Inflammatory macrophage treated with lipopolysaccharide for 1 hour (primary cell): ENCODE measurements at regions not wholly inside any gene's neighbourhood (a gene's known extent, or its start where the extent isn't known, plus 50 kb on each side); places are given as distances from the start of the nearest gene placed in this dataset.

Experiments used
- DNase-seq, 2 donors: peaks; one replicate each; pipeline ENCODE4 v3.0.0-alpha.2; 2020 to 2022

DNA sequence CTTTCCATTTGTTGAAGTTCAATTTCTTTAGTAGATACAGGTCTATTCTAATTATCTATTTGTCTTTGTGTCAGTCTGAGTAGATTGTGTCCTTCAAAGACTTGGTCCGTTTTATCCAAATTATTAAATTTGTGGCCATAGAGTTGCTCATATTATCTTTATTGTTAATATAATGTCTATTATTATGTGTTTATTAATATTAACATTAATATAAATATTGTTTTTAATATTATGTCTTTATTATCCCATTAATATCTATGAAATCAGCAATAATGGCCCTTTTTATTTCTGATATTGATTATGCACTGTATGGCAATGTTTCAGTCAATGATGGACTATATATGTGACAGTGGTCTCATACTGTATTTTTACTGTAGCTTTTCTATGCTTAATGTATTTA is 2067.3 kb upstream of the AGA start:
- DNase-seq: no peak

DNA sequence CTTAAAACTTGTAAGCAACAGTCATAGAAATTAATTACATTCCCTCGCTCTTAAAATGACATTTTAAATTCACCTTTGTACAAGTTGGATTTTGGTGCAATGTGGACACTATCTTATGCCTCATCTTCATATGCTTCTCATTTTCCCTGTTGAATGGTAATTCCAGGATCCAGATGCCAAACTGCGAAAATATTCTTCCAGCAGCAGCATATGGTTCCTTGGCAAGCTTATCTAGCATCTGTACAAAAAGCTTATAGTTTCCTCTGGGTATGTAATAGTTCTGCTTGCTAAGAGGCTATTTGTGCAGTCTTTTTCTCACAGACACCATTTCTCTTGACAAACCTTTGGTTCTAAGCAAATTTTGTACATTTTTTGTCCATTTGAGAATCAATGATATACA is 2079.7 kb upstream of the AGA start:
- no peak for DNase-seq

DNA sequence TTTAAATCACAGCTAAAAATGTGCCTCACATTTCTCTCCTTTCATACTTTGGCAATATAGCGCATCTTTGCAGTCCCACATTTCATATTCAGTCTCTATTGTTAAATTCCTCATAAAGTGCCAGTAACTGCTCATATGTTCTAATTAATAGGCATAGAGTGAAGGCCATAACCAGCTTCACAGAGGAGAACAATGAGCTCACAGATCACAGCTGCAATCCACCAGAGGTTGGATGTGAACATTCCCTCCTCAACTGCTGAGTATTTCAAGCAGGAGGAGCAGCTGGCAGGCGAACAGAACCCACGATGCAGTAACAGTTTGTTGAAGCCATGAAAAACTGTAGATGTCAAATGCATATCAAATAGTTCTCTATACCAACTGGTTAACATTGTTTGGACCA is 2088.7 kb upstream of the AGA start:
- no peak for DNase-seq

DNA sequence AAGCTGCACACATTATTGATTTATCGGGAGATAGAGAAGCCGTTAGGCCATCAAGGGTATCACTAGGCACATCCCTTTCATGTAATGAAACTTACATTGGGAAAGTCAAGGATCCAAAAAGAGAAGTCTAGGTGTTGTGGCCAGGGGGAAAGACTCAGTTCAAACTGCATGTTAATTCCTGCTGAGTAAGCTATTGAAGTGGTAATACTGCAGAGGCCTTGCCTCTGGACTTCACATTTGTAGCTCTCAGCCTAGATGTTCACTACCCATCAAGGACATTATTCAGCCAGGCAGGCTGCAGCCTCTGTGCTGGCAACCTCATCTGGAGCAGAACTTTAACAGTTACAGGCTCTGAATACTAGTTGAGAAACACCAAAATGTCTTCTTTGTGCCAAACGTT is 2094.5 kb upstream of the AGA start:
- DNase-seq: no peak

DNA sequence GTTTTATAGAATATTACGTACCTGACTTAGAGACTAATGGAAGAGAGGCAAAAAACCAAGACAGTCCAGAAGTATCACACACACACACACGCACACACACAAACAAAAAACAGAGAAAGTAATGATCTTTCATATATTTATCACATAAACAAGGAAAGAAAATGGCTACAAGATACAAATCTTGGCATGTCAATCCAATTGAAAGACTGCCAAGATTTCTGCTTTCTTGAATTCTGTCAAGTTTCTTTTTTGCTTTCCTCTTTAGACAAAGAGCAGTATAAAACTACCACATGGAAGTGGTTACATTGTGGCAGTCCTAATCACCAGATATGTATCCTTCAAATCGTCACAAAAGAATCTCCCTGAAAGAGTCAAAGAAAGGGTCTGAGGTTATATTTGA is 2097.4 kb upstream of the AGA start:
- DNase-seq: no peak

DNA sequence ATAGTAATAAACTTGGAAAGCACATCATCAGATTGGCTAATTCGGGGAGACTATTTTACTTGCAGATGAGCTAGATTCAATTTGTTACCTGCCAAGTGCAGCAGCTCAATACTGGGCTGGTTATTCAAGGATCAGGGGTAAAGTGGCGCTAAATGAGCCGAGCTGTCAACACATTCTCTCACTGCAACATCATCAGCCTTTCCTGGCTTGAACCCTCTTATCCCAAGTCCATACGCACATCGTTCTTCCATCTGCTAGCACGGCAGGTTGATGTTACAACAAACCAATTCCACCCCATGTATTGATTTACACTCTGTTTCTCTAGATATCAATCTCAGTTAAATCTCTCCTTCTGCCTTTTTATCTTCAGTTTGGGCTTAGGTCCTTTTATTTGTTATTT is 2101.5 kb upstream of the AGA start:
- no peak for DNase-seq

DNA sequence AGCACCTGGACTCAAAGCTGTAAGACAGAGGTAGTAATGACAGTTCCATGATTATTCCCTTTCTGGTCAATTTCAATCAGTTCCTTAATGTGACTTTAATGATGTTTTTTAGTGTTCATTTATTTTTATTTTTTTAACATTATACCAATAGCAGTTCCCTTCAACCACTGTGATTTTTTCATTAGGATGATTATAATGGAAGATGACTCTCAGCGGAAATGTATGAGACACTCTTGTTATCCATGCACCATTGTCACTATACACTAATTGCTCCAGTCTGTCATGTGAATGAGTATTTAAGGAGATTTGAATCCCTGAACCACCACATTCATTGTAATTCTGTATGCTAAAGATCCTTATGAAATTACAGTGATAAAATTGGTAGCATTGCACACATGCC is 2102.3 kb upstream of the AGA start:
- no peak for DNase-seq

DNA sequence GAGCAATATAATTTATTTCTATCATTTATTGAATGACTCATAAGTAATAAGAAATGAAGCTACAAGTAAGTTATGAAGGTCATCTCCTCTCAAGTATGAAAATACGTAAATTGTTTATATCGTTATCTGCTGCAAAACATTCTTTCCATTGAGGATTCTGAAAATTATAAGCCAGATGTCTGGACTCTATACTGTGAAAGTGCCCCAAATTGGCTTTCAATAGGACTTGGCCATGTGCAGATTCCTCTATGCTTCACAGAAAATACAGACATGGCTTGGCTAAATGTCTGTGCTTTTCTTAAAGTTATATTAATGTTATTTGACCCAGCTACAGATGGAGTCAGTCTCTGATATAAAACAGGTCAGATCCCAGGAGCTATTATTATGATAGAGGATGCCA is 2109.9 kb upstream of the AGA start:
- DNase-seq: no peak

DNA sequence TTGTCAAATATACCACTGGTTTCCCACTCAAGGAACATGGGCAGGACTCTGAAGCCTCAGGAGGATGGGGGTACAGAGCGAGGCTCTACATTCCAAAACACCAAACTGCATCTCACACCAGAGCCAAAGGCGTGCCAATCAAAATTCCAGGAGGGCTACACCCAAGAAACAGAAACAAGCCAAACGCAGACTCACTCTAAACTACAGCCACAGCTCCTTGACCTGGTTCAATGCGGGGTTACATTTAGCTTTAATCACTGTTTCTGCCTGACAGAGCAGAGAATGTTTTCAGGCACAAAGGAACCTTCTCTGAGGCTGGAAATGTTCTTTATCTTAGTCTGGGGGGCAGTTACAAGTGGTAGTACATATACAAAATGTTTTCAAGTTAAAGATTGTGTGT is 2121.5 kb upstream of the AGA start:
- DNase-seq: no peak

DNA sequence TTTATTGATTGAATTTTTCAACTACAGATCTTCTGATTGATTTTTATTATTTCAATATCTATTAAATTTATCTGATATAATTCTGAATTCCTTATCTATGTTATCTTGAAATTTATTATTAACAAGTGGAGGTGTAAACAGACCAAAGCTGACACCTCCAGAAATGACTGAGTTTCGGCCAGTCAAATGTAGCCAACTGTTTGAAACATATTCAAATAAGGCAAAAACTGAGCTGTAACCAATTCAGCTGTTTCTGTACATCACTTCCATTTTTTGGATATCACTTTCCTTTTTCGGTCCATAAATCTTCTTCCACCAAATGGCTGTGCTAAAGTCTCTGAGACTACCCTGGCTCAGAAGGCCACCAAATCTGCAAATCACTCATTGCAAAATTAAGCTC is 2127.3 kb upstream of the AGA start:
- no peak for DNase-seq

DNA sequence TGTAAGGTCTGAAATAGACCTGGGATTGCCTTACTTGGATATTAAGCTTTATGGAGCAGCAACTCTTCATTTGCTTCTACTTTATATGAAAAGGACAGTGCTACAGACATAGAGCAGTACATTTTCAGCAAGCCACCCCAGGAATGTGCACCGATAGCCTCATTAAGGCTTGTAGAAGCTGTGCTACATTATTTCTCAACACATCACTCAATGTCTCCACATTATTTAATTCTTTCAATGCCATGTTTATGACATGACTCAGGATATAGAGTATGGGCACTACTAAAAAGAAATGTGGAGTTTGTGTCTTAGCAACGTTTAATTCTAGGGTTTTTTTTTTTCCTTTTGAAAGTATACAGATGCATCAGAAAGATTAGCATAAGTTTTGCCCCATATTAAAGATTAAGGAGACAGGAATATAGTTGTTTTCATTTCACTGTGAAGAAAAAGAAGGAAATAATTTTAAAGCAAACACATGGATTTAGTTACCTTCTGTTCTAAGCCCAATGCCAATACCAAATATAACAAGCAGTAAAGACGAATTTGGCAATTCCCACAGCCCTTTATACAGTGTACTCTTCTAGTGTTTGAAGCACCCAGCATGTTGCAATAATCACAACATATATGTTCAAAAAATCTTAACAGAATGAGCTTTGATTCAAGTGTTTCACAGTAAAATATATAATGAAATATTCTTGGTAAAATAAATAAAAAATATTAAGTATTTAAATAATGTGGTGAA is 2140.1 kb upstream of the AGA start:
- DNase-seq: no peak

DNA sequence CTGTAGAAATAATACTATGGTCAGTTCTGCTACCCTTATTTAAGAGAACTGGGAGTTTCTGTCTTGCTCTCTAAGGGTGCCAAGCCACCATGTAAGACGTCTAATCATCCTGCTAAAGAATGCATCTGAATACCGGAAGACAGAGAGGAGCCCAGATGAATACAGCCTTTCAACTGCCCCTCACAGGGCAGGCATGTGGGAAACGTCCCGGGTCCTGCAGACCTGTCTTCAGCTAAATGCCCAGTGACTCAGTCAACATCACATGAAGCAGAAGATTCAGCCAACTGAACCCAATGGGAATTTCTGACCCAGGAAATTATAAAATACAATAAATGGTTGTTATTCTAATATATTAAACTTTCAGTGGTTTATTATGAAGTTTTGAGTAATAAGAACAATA is 2141.0 kb upstream of the AGA start:
- no peak for DNase-seq

DNA sequence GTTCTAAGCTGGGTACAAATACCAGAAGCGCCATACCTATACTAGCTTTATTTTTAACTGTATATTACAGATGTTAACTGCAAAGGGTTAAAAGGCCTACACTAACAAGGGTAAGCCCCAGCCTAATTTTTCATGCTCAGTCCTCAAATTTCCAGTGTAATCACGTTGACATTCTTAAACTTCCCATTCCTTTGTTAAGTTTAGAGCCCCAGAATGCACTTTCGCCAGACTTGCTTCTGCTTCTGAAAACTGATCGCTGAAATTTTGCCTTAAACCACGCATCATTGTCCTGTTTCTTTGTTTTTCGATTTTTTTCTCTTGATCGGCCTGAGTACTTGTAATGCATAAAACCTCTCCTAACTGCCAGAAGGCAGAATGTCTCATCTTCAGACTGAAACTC is 2141.9 kb upstream of the AGA start:
- no peak for DNase-seq

DNA sequence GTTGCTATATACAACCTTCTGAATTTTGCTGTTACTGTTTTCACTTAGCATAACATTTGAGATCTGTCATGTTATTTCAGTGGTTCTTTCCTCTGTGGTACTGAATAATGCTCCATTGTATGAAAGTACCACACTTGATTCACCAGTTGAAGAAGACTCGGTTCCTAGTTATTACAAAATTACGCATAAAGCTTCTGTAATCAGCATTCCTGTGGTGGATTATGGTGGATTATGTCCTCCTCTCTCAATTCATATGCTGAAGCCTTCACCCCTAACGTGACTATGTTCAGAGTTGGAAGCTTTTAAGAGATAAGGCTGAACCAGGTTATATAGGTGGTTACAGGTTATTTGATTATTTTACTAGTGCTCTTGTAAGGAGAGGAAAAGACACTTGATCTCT is 2143.5 kb upstream of the AGA start:
- DNase-seq: no peak

DNA sequence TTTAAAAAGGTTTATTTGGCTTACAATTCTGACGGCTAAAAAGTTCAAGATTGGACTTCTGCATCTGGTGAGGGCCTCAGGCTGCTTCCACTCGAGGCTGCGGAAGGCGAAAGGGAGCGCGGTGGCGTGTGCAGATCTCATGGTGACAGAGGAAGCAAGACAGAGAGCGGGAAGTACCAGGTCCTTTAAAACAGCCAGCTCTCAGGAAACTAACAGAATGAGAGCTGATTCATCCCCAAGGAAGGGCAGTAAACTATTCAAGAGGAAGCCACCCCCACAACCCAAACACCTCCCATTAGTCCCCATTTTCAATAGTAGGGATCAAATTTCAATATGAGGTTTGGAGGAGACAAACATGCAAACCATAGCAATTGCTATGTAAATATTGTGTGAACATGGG is 2144.2 kb upstream of the AGA start:
- DNase-seq: no peak

DNA sequence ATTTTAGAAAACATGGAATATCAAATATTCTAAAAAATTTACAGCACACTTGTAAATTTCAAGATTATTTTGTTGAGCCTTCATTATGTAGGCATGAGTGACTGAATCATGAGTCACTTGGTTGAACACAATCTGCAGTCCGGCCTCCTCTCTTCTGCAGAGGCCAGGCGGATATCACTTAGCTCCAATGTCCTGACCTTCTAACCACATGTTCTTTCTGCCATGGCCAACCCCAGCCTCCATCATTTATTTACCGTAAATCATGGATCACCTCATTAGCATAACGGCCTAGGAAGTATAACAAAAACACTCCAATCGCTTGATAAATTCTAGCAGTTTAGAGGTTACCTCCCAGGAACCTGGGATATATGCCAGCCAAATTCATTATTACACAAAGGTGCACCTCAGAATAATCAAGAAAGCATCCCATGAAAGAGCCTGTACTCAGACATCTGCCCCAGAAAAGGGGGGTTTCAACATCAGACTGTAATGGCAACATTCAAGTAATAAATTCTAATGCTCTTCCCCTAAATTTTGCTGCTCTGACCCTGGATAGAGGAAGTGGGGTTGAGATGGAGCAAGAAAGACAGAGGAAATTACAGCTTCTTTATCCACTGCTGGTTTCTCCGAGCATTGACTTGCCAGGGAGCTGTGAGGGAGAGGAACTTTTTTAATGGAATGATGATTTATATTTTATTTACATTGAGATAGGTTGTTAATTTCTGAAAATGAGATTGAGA is 2153.6 kb upstream of the AGA start:
- DNase-seq: no peak

DNA sequence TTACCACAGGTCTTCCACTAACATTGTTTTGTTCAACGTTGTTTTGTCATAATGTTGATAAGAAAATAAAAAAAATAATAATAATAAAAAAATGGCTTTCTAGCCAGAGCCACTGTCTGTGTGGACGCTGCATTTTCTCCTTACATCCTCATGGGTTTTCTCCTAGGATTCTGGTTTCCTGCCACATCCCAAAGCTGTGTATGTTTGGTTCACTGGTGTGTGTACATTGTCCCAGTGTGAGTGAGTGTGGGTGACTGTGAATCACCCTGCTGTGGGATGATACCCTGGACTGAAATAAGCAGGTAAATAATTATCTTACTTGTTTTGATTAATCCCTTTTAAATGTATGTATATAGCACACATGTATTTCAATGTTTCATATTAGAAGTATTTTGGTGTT is 2154.4 kb upstream of the AGA start:
- DNase-seq: no peak

DNA sequence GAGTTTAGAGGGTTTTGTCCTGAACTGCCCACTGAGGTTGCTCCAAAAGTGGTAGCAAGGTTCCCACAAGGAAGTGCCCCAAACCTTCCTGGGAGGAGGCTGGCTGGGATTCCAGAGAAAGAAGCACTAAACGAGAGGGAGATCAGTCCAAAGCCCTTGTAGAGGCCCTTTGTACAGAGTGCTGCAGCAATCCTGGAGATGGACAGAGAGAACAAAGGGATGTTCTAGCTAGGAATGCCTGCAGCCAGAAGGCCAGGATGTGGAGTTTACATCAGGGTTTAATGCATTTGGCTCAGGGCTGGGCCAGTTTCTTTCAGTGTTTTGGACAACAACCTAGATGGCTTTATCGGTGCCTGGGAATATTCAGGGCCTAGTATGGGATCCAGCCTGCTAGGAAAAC is 2155.1 kb upstream of the AGA start:
- no peak for DNase-seq

DNA sequence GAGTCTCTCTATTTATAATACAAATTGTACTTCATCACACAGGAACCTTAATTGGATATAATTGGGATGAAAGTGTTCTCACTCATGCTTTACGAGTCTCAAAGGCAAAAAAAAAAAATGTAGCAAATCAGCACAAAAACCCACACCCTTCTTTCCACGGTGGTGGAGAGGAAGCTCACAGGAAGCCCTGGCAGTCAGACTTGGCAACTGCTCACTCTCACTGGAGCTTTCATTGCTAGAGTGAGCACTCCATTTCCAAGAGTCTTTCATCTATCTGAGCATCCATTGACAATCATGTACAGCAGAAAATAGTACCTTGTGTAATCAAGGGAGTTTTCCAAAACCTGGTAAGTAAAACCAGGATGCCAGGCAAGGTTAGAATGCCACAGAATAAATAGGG is 2159.4 kb upstream of the AGA start:
- no peak for DNase-seq

DNA sequence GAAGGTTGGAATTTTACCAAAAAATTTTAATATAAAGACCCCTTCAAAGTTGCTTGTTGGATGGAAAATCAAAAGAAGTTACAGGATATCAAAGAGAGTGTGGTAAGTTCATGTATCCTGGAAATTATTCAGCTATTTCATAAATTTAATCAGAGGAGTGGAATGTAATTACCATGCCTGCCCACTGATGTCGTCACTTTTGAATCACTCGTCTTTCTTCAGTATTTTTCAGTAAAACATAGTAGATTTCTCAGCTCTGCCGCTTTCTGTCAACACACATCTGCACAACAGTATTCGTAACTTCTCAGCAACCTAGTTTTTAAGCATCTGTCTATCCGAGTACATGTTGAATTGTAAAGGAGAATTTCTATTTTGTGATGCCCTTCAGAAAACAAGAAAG is 2163.0 kb upstream of the AGA start:
- no peak for DNase-seq

DNA sequence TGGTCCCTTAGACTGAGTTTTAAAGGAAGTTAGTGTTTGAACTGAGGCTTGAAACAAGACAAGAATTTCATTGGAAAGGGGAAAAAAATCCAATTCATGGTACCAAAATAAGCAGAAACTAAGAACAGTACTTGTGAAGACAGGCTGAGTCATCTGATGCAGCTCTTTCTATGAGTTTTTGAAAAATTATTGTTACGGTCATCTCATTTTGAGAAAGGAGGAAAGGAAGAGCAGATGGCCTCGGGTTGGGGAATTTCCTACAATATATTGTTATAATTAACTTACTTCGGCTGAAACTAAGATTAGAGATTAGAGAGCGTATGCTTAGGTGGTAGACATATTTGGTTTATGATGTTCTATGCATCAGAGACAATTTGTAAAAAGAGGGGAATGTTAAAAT is 2164.8 kb upstream of the AGA start:
- DNase-seq: no peak

DNA sequence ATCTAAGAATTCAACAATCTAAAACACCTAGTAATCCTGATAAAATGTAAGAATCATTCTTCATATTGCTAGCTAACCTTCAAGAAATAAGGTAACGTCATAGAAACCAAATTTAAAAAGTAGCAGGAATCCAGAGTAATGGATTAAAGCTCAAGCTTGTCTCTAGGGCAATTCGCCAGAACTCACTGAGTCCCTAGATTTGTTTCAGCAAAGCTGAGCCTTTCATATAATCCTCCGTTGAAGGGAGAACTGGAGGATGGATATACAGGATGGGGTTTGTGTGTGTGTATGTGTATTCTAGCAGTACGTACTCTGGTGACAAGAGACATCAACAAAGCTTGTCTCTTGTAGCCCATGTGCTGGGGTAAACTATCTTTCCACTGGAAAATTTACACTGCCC is 2173.5 kb upstream of the AGA start:
- DNase-seq: no peak

DNA sequence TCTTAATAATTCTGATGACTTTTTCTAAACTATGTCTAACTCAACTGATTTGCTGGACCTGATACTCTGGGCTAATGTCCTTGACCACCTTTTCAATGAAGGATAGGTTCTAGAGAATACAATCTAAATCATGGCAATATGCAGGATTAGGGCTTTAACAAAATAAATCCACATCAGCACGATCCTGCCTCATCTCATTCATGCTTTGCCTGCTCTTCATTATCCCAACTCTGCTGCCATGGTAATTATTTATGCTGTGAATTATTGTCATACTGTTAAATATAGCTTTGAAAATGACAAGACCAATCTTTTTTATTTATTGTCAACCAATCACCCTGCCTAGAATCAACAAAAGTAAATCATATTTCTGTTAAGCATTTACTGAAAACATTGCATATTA is 2176.7 kb upstream of the AGA start:
- no peak for DNase-seq

DNA sequence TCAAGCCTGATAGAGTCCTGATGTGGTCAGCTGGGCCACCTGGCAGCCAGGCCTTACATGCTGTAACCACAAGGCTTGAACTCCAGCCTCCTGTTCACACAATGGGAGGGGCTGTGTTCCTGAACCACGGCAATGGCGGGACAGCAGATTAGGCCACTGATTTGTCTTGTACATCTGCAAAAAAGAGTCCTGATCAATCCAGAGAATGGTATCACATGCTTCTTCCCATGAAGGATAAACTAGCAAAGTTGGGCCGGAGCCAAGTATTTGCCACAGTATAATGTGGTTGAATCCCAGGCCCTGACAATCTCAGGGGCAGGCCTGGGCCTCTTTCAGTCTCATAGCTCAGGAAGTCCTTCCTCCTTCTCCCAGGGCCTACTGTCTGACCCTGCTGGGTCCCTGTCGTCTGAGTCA is 2182.5 kb upstream of the AGA start:
- DNase-seq: no peak

DNA sequence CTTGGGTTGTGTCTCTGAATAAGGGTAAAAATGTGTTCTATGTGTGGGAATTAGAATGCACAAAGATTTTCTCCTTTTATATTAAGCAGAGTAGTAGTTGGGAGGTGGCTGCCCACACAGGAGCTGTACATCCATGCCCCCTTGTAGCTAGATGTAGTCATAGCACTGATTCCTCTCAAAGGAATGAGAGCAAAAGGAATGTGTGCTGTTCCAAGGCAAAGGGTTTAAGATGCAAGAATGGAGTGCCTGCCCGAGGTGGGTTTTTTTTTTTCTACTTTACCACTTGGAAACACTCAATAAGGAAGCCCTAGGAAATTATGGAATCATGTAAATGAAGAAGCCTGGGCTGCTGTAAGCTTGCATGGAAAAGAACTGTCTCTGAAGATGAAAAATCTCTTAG is 2183.2 kb upstream of the AGA start:
- DNase-seq: no peak
